ENCODE measurements at regions not wholly inside any gene's neighbourhood (a gene's known extent, or its start where the extent isn't known, plus 50 kb on each side); places are given as distances from the start of the nearest gene placed in this dataset.
"Not testable (repeated sequence)": the region's sequence is repeated elsewhere in the genome, so short reads cannot be mapped to it uniquely, and the experiment has no call there.

GRCh38 chr1:145484257-145484656 lies 58.9 kb upstream of the NBPF20 start:
- TF ChIP-seq CTCF, POLR2AphosphoS5 (IDR thresholded peaks at IDR 0.05): not testable (repeated sequence)

All from breast epithelium (tissue), 3 donors.